ENCODE measurements at regions not wholly inside any gene's neighbourhood (a gene's known extent, or its start where the extent isn't known, plus 50 kb on each side); places are given as distances from the start of the nearest gene placed in this dataset.

GRCh38 chr11:27783701-27784355, 83.6 kb upstream of the BDNF start:
- no peak overlapping the region for H3K4me3 ChIP-seq (ENCODE audit: low read depth, low read length)
- no peak for DNase-seq (ENCODE audit: low read depth)
- TF ChIP-seq CTCF (IDR thresholded peaks at IDR 0.05; ENCODE audit: low read depth, low read length, missing control alignments): no peak

GRCh38 chr11:27777033-27777432, 76.8 kb upstream of the BDNF start:
- no peak for DNase-seq (ENCODE audit: low read depth)
- H3K4me3 ChIP-seq (ENCODE audit: low read depth, low read length): no peak overlapping the region
- no peak for TF ChIP-seq CTCF (IDR thresholded peaks at IDR 0.05; ENCODE audit: low read depth, low read length, missing control alignments)

- no peak for TF ChIP-seq CTCF (IDR thresholded peaks at IDR 0.05; ENCODE audit: low read depth, low read length, missing control alignments)
- no peak for DNase-seq (ENCODE audit: low read depth)
- H3K4me3 ChIP-seq (ENCODE audit: low read depth, low read length): no peak overlapping the region
Measured at GRCh38 chr11:27773884-27774283, 73.6 kb upstream of the BDNF start.

GRCh38 chr11:27771516-27771915, 71.3 kb upstream of the BDNF start:
- no peak for TF ChIP-seq CTCF (IDR thresholded peaks at IDR 0.05; ENCODE audit: low read depth, low read length, missing control alignments)
- DNase-seq (ENCODE audit: low read depth): no peak
- H3K4me3 ChIP-seq (ENCODE audit: low read depth, low read length): no peak overlapping the region

GRCh38 chr11:27770576-27770975, 70.3 kb upstream of the BDNF start:
- DNase-seq (ENCODE audit: low read depth): no peak
- no peak overlapping the region for H3K4me3 ChIP-seq (ENCODE audit: low read depth, low read length)
- no peak for TF ChIP-seq CTCF (IDR thresholded peaks at IDR 0.05; ENCODE audit: low read depth, low read length, missing control alignments)

GRCh38 chr11:27763736-27764135, 63.5 kb upstream of the BDNF start:
- DNase-seq (ENCODE audit: low read depth): no peak
- no peak for TF ChIP-seq CTCF (IDR thresholded peaks at IDR 0.05; ENCODE audit: low read depth, low read length, missing control alignments)
- H3K4me3 ChIP-seq (ENCODE audit: low read depth, low read length): no peak overlapping the region

GRCh38 chr11:27761356-27761755, 61.1 kb upstream of the BDNF start:
- TF ChIP-seq CTCF (IDR thresholded peaks at IDR 0.05; ENCODE audit: low read depth, low read length, missing control alignments): no peak
- no peak for DNase-seq (ENCODE audit: low read depth)
- H3K4me3 ChIP-seq (ENCODE audit: low read depth, low read length): no peak overlapping the region
